ENCODE measurements at regions not wholly inside any gene's neighbourhood (a gene's known extent, or its start where the extent isn't known, plus 50 kb on each side); places are given as distances from the start of the nearest gene placed in this dataset.
A peak's percentile ranks its signal among the peaks of the same experiment; 100 is the strongest.
"Not testable (repeated sequence)": the region's sequence is repeated elsewhere in the genome, so short reads cannot be mapped to it uniquely, and the experiment has no call there.

GRCh38 chr10:61257956-61258496 lies 195.2 kb downstream of the TMEM26 start:
- DNase-seq (ENCODE audit: low read depth) = peak; percentile 20
- H3K4me3 ChIP-seq (ENCODE audit: low read length) = no peak overlapping the region
- TF ChIP-seq, protein P1, sequence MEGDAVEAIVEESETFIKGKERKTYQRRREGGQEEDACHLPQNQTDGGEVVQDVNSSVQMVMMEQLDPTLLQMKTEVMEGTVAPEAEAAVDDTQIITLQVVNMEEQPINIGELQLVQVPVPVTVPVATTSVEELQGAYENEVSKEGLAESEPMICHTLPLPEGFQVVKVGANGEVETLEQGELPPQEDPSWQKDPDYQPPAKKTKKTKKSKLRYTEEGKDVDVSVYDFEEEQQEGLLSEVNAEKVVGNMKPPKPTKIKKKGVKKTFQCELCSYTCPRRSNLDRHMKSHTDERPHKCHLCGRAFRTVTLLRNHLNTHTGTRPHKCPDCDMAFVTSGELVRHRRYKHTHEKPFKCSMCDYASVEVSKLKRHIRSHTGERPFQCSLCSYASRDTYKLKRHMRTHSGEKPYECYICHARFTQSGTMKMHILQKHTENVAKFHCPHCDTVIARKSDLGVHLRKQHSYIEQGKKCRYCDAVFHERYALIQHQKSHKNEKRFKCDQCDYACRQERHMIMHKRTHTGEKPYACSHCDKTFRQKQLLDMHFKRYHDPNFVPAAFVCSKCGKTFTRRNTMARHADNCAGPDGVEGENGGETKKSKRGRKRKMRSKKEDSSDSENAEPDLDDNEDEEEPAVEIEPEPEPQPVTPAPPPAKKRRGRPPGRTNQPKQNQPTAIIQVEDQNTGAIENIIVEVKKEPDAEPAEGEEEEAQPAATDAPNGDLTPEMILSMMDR (conservative IDR thresholded peaks at IDR 0.05; ENCODE audit: low read length) = no peak

DNA sequence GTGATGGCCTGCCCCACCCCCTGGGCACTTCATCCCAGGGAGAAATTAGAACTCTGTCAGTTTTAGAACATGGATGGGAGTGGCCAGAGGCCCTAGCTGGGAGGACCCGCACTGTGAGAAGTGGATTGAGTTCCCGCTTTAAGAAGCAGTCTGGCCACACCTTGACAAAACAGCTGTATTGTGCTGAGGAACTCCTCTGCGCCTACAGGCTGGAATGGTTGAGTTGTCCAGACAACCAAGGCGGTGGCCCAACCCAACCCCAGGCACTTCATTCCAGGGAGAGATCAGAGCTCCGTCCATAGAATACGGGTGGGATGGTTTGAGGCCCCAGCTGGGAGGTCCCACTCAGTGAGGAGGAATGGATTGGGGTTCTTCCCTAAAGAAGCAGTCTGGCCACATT lies 196.0 kb downstream of the TMEM26 start:
- DNase-seq (ENCODE audit: low read depth) = no peak
- H3K4me3 ChIP-seq (ENCODE audit: low read length) = no peak overlapping the region
- TF ChIP-seq, protein P1 (conservative IDR thresholded peaks at IDR 0.05; ENCODE audit: low read length) = no peak

DNA sequence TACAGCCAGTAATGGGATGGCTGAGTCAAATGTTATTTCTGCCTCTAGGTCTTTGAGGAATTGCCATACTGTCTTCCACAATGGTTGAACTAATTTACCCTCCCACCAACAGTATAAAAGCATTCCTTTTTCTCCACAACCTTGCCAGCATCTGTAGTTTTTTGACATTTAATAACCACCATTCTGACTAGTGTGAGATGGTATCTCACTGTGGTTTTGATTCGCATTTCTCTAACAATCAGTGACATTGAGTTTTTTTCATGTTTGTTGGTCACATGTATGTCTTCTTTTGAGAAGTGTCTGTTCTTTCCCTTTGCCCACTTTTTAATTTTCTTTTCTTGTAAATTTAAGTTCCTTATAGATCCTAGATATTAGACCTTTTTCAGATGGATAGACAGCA lies 200.9 kb downstream of the TMEM26 start:
- not testable (repeated sequence) for DNase-seq (ENCODE audit: low read depth)

GRCh38 chr10:61251089-61251488 lies 202.1 kb downstream of the TMEM26 start:
- DNase-seq (ENCODE audit: low read depth) = no peak
- TF ChIP-seq, protein P1 (conservative IDR thresholded peaks at IDR 0.05; ENCODE audit: low read length) = no peak
- no peak overlapping the region for H3K4me3 ChIP-seq (ENCODE audit: low read length)

More for the DNA sequence above, 200.9 kb downstream of the TMEM26 start:
- not testable (repeated sequence) for H3K4me3 ChIP-seq (ENCODE audit: low read length)

DNA sequence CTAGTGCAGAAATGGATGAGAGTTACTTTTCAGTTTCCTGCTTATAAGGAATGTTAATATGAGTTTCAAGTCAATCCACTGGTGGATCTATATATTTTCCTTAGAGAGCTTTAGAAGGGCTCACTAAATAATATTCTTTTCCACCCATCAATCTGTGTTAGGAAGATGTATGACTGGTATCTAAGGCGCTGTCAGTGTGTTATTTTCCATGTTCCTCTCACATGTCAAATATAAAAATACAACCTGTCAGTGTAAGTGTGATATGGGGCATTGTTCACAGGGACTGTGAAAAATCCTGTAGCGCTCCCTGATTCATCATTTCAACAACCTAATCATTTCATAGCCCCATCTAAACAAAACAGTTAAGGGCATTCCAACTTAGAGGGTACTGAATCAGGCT lies 203.1 kb downstream of the TMEM26 start:
- H3K4me3 ChIP-seq (ENCODE audit: low read length) = no peak overlapping the region
- DNase-seq (ENCODE audit: low read depth) = no peak
- TF ChIP-seq, protein P1 (conservative IDR thresholded peaks at IDR 0.05; ENCODE audit: low read length) = no peak

DNA sequence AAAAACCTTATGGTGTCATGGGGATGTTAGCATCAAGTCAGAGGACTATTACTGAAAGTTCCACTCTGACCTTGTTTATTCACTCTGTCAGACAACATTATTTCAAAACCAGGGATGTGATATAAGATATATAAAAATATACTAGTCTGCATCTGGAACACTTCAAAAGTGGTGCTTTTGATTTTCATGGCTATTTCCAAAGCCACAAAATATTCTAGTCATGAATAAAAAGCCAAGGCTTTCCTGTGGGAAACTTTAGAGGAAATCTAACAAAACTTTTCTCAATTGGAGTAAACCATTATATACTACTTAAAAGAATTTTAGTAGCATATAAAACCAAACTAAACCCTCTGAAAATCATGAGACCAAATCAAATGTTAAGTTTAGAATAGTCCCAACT lies 205.2 kb downstream of the TMEM26 start:
- no peak for DNase-seq (ENCODE audit: low read depth)
- TF ChIP-seq, protein P1 (conservative IDR thresholded peaks at IDR 0.05; ENCODE audit: low read length) = no peak
- H3K4me3 ChIP-seq (ENCODE audit: low read length) = no peak overlapping the region

DNA sequence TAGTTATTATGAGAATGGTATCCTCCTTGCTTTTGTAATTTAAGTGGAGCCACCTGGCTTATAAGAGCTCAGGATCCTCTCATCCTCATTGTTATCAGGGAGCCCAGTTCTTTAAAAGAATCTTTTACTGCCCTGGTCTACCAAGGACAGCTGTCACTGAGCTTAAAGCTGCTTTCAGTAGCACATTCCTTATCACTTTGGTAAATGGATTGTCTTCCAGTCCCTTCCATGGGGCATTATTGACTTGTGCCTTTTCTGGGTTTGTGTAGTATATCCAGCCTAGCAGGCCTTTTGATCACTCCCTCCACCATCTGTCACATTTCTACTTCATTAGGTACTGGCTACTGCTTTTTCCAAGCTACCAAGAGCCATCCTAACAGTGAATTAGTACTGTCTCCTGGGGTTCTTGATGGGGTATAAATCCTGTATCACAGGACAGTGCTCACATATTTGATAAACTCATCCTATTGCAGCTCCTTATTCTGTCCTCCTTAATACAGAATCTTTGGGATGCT lies 208.9 kb downstream of the TMEM26 start:
- H3K4me3 ChIP-seq (ENCODE audit: low read length) = no peak overlapping the region
- TF ChIP-seq, protein P1 (conservative IDR thresholded peaks at IDR 0.05; ENCODE audit: low read length) = no peak
- DNase-seq (ENCODE audit: low read depth) = no peak

All from AG10803 (cell line).